Right lobe of liver (tissue), 6 donors: ENCODE measurements at regions not wholly inside any gene's neighbourhood (a gene's known extent, or its start where the extent isn't known, plus 50 kb on each side); places are given as distances from the start of the nearest gene placed in this dataset.

Source experiments
- ATAC-seq, 4 donors: fragments of 200-7000 bp; cut with Tn5 transposase; one replicate each; pipeline ENCODE4 v1.9.1; 2020; ENCODE audit warnings: mild to moderate bottlenecking in 4 of 4, moderate library complexity in 4 of 4
- DNase-seq, 3 donors: peaks; one replicate each; pipeline ENCODE4 v3.0.0-alpha.2; 2020
- H3K27ac ChIP-seq, 3 donors: fragments of 200-600 bp; one replicate each; pipeline ENCODE4 v1.8.0; 2022
- H3K27me3 ChIP-seq, 2 donors: fragments of 200-600 bp; one replicate each; pipeline ENCODE4 v1.8.0; 2022
- H3K36me3 ChIP-seq, 4 donors: fragments of 200-600 bp; sonication (generic) in 1 of 4; one replicate each; pipeline versions ENCODE4 v1.5.1 to v1.8.0; 2017 to 2022; ENCODE audit warnings: control low read depth in 1 of 4
- H3K4me1 ChIP-seq, 4 donors: fragments of 200-600 bp; sonication (generic) in 1 of 4; one replicate each; pipeline versions ENCODE4 v1.5.1 to v1.8.0; 2017 to 2022; ENCODE audit warnings: control low read depth in 1 of 4
- H3K4me3 ChIP-seq, 3 donors: fragments of 200-600 bp; one replicate each; pipeline ENCODE4 v1.8.0; 2022
- H3K9me3 ChIP-seq, 4 donors: fragments of 200-600 bp; sonication (generic) in 1 of 4; one replicate each; pipeline versions ENCODE4 v1.5.1 to v1.8.0; 2017 to 2022; ENCODE audit warnings: control low read depth in 1 of 4
- POLR2A ChIP-seq: fragments of 450-650 bp; IDR thresholded peaks from one replicate; pipeline ENCODE4 v1.6.1; 2017; ENCODE audit warnings: antibody characterized with exemption, mild to moderate bottlenecking
- WGBS: methylation state at CpG from one replicate; pipeline ENCODE4 v1.1.6; 2018; ENCODE audit warnings: low coverage, low lambda C conversion rate; ENCODE audit not compliant: insufficient coverage; ENCODE audit errors: missing lambda C conversion rate; 5-methylcytosine and 5-hydroxymethylcytosine counted together
- intact Hi-C, 2 donors: fragments of 100-400 bp; cut with DNase I; formaldehyde crosslinking; loops; one replicate each; pipeline versions ENCODE4 v1.11.2 to v1.14.1; 2022
- TF ChIP-seq, protein P1 (sequence below), 4 donors: fragments of 200-600 bp in 3 of 4; fragments of 450-650 bp in 1 of 4; IDR thresholded peaks; one replicate each; pipeline versions ENCODE4 v1.5.1 to v1.8.0; 2016 to 2022; ENCODE audit warnings: antibody characterized with exemption in 4 of 4, mild to moderate bottlenecking in 2 of 4
- donor health status: DM: no; HTN: yes; CAD: no.
- donor health status: DM: no; HTN: no; CAD: no.
- donor health status: DM: no; HTN: no; CAD: no.
- donor health status: DM: no; HTN: yes; CAD: no.
- donor health status: DM: no; HTN: yes; CAD: no.

- DNase-seq (no peak), ATAC-seq (no peak)
- no peaks in the 10 kb centered on the region for H3K9me3 ChIP-seq
- no peaks in the 10 kb centered on the region for H3K27me3 ChIP-seq
- H3K4me3 ChIP-seq: no peak overlapping the region
- H3K27ac ChIP-seq: no peak overlapping the region
- H3K36me3 ChIP-seq: no peaks in the 10 kb centered on the region
- WGBS: 85% methylated on average over 6 of the region's 7 CpGs
- intact Hi-C loops: no loop called here
- TF ChIP-seq, protein P1, sequence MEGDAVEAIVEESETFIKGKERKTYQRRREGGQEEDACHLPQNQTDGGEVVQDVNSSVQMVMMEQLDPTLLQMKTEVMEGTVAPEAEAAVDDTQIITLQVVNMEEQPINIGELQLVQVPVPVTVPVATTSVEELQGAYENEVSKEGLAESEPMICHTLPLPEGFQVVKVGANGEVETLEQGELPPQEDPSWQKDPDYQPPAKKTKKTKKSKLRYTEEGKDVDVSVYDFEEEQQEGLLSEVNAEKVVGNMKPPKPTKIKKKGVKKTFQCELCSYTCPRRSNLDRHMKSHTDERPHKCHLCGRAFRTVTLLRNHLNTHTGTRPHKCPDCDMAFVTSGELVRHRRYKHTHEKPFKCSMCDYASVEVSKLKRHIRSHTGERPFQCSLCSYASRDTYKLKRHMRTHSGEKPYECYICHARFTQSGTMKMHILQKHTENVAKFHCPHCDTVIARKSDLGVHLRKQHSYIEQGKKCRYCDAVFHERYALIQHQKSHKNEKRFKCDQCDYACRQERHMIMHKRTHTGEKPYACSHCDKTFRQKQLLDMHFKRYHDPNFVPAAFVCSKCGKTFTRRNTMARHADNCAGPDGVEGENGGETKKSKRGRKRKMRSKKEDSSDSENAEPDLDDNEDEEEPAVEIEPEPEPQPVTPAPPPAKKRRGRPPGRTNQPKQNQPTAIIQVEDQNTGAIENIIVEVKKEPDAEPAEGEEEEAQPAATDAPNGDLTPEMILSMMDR (IDR thresholded peaks at IDR 0.05): no peak
- no peak for TF ChIP-seq POLR2A
- no peaks in the 10 kb centered on the region for H3K4me1 ChIP-seq
These were observed 119.8 kb upstream of the CADM1 start for GRCh38 chr11:115624065-115624464.

DNA sequence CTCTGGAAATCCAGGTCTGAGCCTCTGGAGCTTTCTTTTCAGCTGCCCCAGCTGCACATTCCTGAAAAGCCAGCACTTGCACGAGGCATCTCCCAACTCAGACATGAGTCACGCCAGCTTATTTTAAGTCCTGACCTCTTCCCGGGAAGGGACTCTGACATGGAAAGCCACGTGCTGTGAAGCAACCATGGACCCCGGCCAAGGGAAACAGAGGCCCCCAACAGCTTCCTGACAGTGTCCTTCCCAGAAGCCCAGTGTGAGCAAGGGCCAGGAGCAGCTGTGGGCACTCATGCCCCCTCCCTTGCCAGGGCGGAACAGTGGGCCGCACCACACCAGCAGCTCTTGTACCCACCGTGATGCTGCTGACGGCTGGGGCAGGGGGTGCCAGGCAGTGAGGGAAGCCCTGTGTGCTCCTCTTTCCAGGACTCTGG, 118.8 kb upstream of the CADM1 start:
- 32% methylated on average over 7 of the region's 9 CpGs for WGBS
- no peaks in the 10 kb centered on the region for H3K9me3 ChIP-seq
- no peak overlapping the region for H3K4me3 ChIP-seq
- peak in 1 of 3 donors; percentile 52 for DNase-seq
- H3K4me1 ChIP-seq: no peaks in the 10 kb centered on the region
- H3K27me3 ChIP-seq: no peaks in the 10 kb centered on the region
- no peaks in the 10 kb centered on the region for H3K36me3 ChIP-seq
- TF ChIP-seq POLR2A: no peak
- TF ChIP-seq, protein P1 (IDR thresholded peaks at IDR 0.05): no peak
- no peak overlapping the region for H3K27ac ChIP-seq
- peak; percentile 42 to 70 (median 50) for ATAC-seq
- intact Hi-C loops: no loop called here

DNA sequence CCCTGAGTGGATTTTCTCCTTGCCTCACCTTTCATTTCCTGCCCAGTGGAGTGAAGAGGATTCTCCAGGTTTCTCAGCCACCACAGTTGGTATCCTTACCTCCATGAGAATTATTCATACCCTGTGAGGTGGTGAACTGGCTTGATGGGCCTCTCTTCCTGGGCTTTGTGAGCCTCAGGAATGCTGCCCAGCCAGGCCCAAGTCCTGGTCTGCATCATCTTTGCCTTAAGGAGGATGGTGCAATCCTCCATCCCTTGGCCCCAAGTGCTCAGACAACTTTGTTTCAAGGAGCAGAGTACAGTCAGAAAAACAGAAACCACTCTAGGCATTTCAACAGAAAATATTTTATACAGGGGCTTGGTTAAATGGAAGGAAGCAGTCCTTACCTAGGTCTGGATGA, 114.2 kb upstream of the CADM1 start:
- ATAC-seq: no peak
- no peaks in the 10 kb centered on the region for H3K36me3 ChIP-seq

GRCh38 chr11:115617767-115618166, 113.6 kb upstream of the CADM1 start:
- Histone ChIP-seq H3K36me3 (no peaks in the 10 kb centered on the region), H3K4me1 (no peaks in the 10 kb centered on the region), H3K4me3 (no peak overlapping the region), H3K27me3 (no peaks in the 10 kb centered on the region), H3K27ac (no peak overlapping the region), H3K9me3 (no peaks in the 10 kb centered on the region)
- WGBS: 50% methylated on average over 2 of the region's 2 CpGs
- intact Hi-C loops: no loop called here
- DNase-seq (no peak), ATAC-seq (no peak)
- TF ChIP-seq, protein P1 (IDR thresholded peaks at IDR 0.05): no peak
- no peak for TF ChIP-seq POLR2A

More for the DNA sequence above, 114.2 kb upstream of the CADM1 start:
- Histone ChIP-seq H3K9me3 (no peaks in the 10 kb centered on the region), H3K4me1 (no peaks in the 10 kb centered on the region), H3K27ac (no peak overlapping the region), H3K27me3 (no peaks in the 10 kb centered on the region), H3K4me3 (no peak overlapping the region)
- no peak for DNase-seq
- intact Hi-C loops: no loop called here
- TF ChIP-seq POLR2A: no peak
- TF ChIP-seq, protein P1 (IDR thresholded peaks at IDR 0.05): no peak

GRCh38 chr11:115616971-115617370, 112.8 kb upstream of the CADM1 start:
- Histone ChIP-seq H3K9me3 (no peaks in the 10 kb centered on the region), H3K27ac (no peak overlapping the region), H3K4me1 (peaks cover 0 to 5% (median 2%) of the 10 kb centered on the region in 4 donors), H3K4me3 (no peak overlapping the region), H3K36me3 (no peaks in the 10 kb centered on the region), H3K27me3 (no peaks in the 10 kb centered on the region)
- DNase-seq (no peak), ATAC-seq (no peak)
- 31% methylated on average over 2 of the region's 2 CpGs for WGBS
- no peak for TF ChIP-seq POLR2A
- TF ChIP-seq, protein P1 (IDR thresholded peaks at IDR 0.05): no peak
- intact Hi-C loops: no loop called here
